ENCODE measurements at regions not wholly inside any gene's neighbourhood (a gene's known extent, or its start where the extent isn't known, plus 50 kb on each side); places are given as distances from the start of the nearest gene placed in this dataset.

- in situ Hi-C loops (cut with HindIII; ENCODE audit: low sequenced_read_pairs), result no loop called here
These were observed 84.2 kb upstream of the IL12A start for GRCh38 chr3:159904455-159904854.

DNA sequence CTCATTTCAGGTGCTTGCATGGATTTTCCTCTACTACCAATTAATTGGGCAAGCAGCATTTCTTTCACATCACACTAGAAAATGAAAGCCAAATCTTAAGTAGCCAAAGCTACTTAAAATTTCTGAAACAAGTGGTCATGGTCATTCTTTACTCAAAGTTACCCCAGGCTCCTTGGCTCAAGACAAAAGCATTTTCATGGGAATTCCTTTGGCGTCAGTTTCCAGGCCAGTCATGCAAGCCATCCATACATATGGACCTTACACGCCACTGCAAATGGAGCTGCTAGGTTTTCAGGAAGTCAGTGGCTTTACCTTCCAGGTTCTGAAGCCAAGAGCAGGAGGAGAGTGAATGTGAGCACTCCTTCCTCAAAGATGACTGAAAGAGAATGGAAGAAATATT lies 83.7 kb upstream of the IL12A start:
- in situ Hi-C loops (cut with HindIII; ENCODE audit: low sequenced_read_pairs), result no loop called here

DNA sequence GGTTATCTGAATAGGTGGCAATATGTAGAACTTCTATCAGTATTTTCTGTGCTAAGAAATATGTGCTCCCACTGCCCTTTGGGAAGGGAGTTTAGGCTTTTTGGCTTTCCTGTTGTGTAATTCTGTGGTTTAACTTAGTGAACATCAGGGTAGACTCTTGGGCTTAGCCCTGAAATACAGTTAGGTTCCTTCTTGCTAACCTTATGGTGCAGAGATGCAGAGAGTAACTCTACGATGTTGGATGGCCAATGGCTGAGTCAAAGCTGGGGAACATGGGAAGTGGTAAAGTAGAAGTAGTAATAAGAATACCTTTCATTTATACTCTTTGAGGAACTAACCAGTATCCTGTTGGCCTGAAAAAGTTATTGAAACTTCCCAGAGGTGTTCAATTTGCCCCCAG lies 80.8 kb upstream of the IL12A start:
- in situ Hi-C loops (cut with HindIII; ENCODE audit: low sequenced_read_pairs), result no loop called here

DNA sequence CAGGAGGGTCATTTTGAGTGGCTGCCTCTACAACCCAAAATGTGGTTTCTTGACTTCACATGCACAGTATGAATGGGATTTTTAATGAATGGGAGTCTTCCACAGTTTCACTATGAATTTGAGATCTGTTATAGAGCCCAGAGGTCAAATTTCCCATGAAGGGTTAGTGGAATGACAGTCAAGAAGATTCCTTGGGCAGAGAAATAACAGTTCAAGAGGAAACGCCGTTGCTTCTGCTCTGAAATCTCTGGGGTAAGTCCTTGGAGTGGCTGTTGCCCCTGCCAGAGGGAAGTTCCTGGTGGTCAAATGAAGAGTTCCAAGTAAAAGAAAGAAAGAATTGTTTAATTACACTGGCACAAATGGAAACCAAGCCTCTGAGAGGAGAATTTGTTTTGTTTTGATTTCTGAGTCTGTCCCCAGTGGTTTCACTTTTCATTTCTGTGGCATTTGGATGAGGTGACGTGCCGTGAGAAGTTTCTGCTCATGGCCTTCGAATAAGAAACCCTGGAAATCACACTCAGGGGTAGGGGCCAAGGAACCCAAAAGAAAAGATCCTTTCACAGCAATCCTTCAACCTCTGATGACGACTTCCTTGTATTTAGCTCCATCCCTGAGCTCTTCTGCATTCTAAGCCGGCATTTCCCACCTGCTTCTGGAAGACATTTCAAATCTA lies 77.5 kb upstream of the IL12A start:
- in situ Hi-C loops (cut with HindIII; ENCODE audit: low sequenced_read_pairs), result loop anchor here (5.0 kb wide), 1 partner anchor 81 kb away; no protein-coding TSS in a partner anchor

- in situ Hi-C loops (cut with HindIII; ENCODE audit: low sequenced_read_pairs), result loop anchor here (5.0 kb wide), 1 partner anchor 81 kb away; no protein-coding TSS in a partner anchor
These were observed 77.0 kb upstream of the IL12A start for GRCh38 chr3:159911664-159912037.

- in situ Hi-C loops (cut with HindIII; ENCODE audit: low sequenced_read_pairs), result loop anchor here (5.0 kb wide), 1 partner anchor 78 kb away; no protein-coding TSS in a partner anchor
These were observed 74.8 kb upstream of the IL12A start for GRCh38 chr3:159913712-159914414.

GRCh38 chr3:159914426-159914825 lies 74.2 kb upstream of the IL12A start:
- in situ Hi-C loops (cut with HindIII; ENCODE audit: low sequenced_read_pairs), result loop anchor here (5.0 kb wide), 1 partner anchor 78 kb away; no protein-coding TSS in a partner anchor

- in situ Hi-C loops (cut with HindIII; ENCODE audit: low sequenced_read_pairs), result no loop called here
These were observed 72.6 kb upstream of the IL12A start for GRCh38 chr3:159916052-159916451.

GRCh38 chr3:159917141-159917540 lies 71.5 kb upstream of the IL12A start:
- in situ Hi-C loops (cut with HindIII; ENCODE audit: low sequenced_read_pairs), result no loop called here

GRCh38 chr3:159919873-159920272 lies 68.8 kb upstream of the IL12A start:
- in situ Hi-C loops (cut with HindIII; ENCODE audit: low sequenced_read_pairs), result no loop called here

- in situ Hi-C loops (cut with HindIII; ENCODE audit: low sequenced_read_pairs), result no loop called here
These were observed 66.3 kb upstream of the IL12A start for GRCh38 chr3:159922193-159922840.

- in situ Hi-C loops (cut with HindIII; ENCODE audit: low sequenced_read_pairs), result no loop called here
These were observed 65.7 kb upstream of the IL12A start for GRCh38 chr3:159922861-159923312.

GRCh38 chr3:159923336-159923735 lies 65.3 kb upstream of the IL12A start:
- in situ Hi-C loops (cut with HindIII; ENCODE audit: low sequenced_read_pairs), result no loop called here

- in situ Hi-C loops (cut with HindIII; ENCODE audit: low sequenced_read_pairs), result no loop called here
These were observed 64.7 kb upstream of the IL12A start for GRCh38 chr3:159923956-159924355.

GRCh38 chr3:159924411-159924810 lies 64.2 kb upstream of the IL12A start:
- in situ Hi-C loops (cut with HindIII; ENCODE audit: low sequenced_read_pairs), result no loop called here

GRCh38 chr3:159925248-159925647 lies 63.4 kb upstream of the IL12A start:
- in situ Hi-C loops (cut with HindIII; ENCODE audit: low sequenced_read_pairs), result no loop called here

GRCh38 chr3:159926573-159926972 lies 62.1 kb upstream of the IL12A start:
- in situ Hi-C loops (cut with HindIII; ENCODE audit: low sequenced_read_pairs), result no loop called here

DNA sequence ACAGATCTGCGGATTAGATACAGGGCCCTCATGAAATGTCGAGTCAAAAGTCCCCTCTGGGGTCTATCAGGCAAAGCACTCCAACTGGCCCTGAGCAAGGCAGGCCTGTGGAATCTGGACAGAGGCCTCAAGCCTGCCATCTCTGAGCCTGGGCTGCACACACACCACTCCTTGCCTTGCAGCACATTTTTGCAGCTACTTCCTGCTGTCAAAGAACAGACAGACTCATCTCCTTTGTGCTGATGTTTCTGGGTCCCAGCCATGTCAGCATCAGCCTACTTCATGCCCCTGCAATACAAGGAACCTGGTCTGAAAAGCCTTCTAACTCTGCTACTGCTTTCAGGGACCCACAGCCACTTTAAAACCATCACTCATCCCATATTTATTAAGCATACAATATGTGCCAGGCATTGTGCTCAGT lies 60.6 kb upstream of the IL12A start:
- in situ Hi-C loops (cut with HindIII; ENCODE audit: low sequenced_read_pairs), result no loop called here

DNA sequence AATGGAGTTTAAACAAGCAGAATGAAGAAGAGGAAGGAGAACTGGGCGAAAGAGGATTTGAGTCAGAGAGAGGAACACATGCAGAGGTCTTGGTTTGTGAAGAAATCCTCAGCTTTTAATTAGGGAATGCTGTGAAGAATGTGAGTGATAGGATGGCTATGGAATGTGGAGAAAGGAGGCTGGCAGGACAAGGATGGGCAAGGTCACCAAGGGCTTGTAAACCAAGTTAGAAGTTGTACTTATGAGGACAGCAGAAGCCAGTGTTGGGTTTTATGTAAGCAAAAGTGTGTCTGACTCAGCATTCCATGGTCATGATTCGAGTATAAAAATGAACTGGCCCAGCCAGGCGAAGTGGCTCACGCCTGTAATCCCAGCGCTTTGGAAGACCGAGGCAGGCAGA lies 60.0 kb upstream of the IL12A start:
- in situ Hi-C loops (cut with HindIII; ENCODE audit: low sequenced_read_pairs), result no loop called here

DNA sequence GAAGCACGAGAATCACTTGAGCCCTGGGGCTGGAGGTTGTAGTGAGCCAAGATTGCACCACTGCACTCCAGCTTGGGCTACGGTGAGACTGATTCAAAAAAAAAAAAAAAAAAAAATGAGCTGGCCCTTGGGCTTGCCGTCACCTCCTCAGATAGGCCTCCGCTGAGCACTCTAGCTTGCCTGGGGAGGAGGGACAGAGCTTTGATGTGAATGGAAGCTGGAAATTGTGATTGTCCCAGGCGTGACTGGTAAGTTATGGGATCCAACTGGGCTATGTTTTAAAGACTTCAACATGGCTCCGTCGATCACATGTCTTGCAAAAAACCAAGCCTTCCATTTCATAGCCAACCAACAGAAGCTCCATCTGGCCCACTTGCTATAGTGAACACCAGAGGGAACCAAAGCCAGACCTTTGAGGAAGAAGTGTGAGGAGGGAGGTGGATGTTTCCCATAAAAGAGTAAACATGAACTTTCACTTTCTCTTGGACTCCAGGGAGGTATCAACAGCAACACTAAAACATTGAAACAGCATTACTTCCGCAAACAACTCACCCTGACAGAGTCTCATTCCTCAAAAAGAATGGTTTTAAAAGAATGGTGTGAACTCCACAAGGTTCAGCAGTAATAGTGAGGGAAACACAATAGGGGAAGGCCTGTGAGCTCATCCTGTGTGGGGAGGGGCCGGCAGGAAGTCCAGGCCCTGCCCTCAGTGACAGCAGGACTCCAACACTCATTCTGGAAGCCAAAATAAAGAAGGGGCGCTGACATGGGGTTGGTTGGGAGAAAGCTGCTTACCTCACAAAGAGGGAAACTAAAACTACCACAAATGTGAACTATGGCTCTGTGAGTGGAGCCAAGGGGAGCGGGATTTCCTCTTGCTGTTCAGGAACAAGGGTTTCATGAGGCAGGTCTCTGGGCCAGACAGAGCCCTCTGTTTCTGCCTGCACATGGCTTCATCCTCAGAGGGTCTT lies 59.2 kb upstream of the IL12A start:
- in situ Hi-C loops (cut with HindIII; ENCODE audit: low sequenced_read_pairs), result no loop called here

DNA sequence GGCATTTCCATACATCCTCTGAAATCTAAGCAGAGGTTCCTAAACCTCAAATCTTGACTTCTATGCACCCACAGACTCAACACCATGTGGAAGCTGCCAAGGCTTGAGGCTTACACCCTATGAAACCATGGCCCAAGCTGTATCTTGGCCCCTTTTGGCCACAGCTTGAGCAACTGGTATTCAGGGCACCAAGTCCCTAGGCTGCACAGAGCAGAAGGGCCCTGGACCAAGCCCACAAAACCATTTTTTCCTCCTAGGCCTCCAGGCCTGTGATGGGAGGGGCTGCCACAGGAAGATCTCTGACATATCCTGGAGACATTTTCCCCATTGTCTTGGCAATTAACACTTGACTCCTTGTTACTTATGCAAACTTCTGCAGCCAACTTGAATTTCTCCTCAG lies 54.4 kb upstream of the IL12A start:
- in situ Hi-C loops (cut with HindIII; ENCODE audit: low sequenced_read_pairs), result no loop called here

Measured in endothelial cell of hepatic sinusoid (primary cell).